IgD-negative memory B cell (primary cell): ENCODE measurements at regions not wholly inside any gene's neighbourhood (a gene's known extent, or its start where the extent isn't known, plus 50 kb on each side); places are given as distances from the start of the nearest gene placed in this dataset.

Source experiments
- H3K27ac Mint-ChIP-seq, 3 donors: one replicate each; pipeline ENCODE4 v1.8.0; 2020 to 2022; ENCODE audit warnings: mild to moderate bottlenecking in 3 of 3, mixed read lengths in 3 of 3, moderate library complexity in 1 of 3
- H3K27me3 Mint-ChIP-seq: one replicate; pipeline ENCODE4 v1.8.0; 2021; ENCODE audit warnings: mixed read lengths
- H3K36me3 Mint-ChIP-seq: one replicate; pipeline ENCODE4 v1.8.0; 2020; ENCODE audit warnings: mild to moderate bottlenecking, mixed read lengths
- H3K4me1 Mint-ChIP-seq, 3 donors: one replicate each; pipeline ENCODE4 v1.8.0; 2020 to 2022; ENCODE audit warnings: mixed read lengths in 3 of 3, mild to moderate bottlenecking in 1 of 3
- H3K4me3 Mint-ChIP-seq, 4 donors: one replicate each; pipeline ENCODE4 v1.8.0; 2020 to 2022; ENCODE audit warnings: mild to moderate bottlenecking in 4 of 4, mixed read lengths in 4 of 4, moderate library complexity in 3 of 4
- H3K9me3 Mint-ChIP-seq, 3 donors: one replicate each; pipeline ENCODE4 v1.8.0; 2020 to 2021; ENCODE audit warnings: mixed read lengths in 3 of 3, mild to moderate bottlenecking in 1 of 3

DNA sequence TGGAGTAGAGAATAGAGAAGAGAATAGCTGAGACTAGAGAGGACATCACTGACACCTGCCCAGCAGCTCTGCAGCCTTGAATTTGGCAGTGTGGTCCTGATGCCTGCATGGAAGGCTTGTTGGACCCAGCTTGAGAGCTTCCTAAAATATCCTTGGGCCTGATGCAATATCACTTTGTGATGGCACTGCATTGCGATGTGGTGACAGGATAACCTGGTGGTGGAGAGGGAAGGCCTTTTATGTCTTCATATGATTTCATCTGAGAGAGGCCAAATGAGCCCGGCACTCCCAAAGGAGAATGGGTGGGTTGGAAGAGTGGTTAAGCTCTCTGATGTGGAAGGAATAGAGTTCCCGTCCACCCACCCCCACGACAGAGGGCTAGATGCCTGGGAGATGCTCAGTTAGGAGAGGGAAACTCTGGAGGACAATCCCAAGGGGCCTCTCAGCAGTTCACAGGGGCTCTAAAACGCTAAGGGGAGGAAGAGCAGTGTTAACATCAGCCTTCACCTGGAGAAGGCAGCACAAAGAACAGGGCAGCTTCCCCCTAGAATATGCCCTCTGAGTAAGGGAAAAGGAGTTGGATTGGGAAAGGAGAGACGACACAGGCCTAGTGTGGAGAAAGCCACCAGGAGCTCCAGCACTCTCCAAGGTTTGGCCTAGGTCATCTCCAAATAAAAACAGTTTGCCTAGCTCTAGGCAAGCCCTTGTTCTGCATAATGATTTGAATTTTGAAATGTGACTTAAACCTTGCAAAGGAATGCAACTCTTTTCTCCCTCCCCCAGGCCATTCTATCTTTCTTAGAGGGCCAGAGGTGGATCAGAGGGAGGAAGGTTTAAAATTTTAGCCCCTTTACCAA is 99.8 kb upstream of the SSBP2 start:
- Mint-ChIP-seq H3K4me3 (peak overlapping the region; percentile 27 to 99 (median 92)), H3K36me3 (peaks cover 2% of the 10 kb centered on the region), H3K27me3 (no peaks in the 10 kb centered on the region), H3K9me3 (no peaks in the 10 kb centered on the region), H3K4me1 (peaks cover 22 to 23% (median 22%) of the 10 kb centered on the region in 3 donors), H3K27ac (peak overlapping the region in 1 of 3 donors; percentile 47)

DNA sequence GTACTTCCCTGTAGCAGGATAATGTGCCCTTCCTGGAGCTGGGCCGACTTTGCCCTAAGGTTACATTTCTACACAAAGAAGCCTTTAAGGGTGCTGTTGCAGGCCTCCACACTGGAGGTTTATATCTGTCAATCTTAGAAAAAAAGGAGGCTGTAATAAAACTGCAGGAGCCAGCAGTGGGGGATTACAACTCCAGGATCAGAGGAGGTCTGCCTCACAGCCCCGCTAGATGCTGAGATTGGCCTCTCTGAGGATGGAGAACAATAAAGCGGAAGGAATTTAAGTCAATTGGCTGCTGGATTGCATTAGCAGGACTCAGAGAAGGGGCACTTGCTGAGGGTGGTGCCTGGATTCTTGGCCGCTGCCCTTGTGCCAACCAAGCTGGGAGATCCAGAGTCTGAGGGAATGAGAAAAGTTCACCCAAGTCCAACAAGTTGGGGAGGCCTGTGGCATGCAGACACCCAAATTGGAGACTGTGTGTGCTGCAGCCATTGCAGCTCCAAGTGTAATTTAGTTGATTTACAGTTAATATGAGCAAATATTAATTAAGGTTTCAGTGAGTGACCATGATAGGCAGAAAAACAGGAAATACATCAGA is 99.0 kb upstream of the SSBP2 start:
- no peaks in the 10 kb centered on the region for H3K27me3 Mint-ChIP-seq
- H3K4me1 Mint-ChIP-seq = peaks cover 18 to 22% (median 20%) of the 10 kb centered on the region in 3 donors
- H3K36me3 Mint-ChIP-seq = peaks cover 2% of the 10 kb centered on the region
- H3K27ac Mint-ChIP-seq = peak overlapping the region in 2 of 3 donors; percentile 2 to 32
- H3K4me3 Mint-ChIP-seq = peak overlapping the region in 1 of 4 donors; percentile 89
- no peaks in the 10 kb centered on the region for H3K9me3 Mint-ChIP-seq

DNA sequence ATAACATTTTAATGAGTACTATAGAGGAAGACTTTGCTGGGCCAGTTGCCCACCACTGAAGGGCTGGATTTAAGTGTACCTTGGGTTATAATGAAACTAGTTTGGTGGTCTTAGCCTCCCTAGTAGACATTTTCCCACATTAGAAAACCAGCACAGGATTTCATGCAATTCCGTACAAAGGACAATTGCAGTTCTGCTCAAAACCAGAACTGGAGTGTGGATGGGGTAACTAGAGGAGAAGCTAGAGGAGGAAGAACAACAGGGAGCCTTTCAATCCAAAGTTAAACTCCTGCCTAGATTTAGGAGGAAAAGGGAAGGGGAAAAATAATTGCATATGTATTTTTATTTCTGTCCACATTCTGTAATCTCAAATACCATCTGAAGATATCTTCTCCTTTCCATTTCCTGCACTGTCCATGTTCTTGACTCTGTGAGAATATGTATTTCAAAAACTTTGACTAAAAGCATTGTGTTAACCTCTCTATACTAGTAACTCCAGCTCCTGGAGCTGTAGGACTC is 97.5 kb upstream of the SSBP2 start:
- Mint-ChIP-seq H3K4me3 (no peak overlapping the region), H3K27me3 (no peaks in the 10 kb centered on the region)

DNA sequence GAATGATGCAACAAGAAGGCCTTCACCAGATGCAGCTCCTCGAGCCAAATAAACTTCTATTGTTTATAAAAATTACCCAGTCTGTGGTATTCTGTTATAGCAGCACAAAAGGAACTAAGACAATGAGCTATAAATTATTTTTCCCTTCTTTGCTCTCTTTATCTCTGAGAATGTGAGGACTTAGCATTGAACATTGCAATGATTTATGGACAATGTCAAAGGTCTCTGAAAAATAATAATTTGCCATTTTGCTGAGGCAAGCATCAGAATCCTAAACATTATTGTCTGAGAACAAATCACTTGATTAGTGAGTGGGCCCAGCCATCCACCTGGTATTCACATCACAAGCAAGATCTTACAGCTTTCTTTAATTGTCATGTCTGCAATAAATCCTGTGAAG is 95.4 kb upstream of the SSBP2 start:
- no peaks in the 10 kb centered on the region for H3K27me3 Mint-ChIP-seq
- no peaks in the 10 kb centered on the region for H3K36me3 Mint-ChIP-seq
- H3K9me3 Mint-ChIP-seq = no peaks in the 10 kb centered on the region
- no peak overlapping the region for H3K4me3 Mint-ChIP-seq
- H3K27ac Mint-ChIP-seq = no peak overlapping the region
- peaks cover 2 to 10% (median 5%) of the 10 kb centered on the region in 3 donors for H3K4me1 Mint-ChIP-seq

More for the DNA sequence above, 97.5 kb upstream of the SSBP2 start:
- Mint-ChIP-seq H3K27ac (no peak overlapping the region), H3K9me3 (no peaks in the 10 kb centered on the region), H3K4me1 (peaks cover 15 to 17% (median 16%) of the 10 kb centered on the region in 3 donors), H3K36me3 (peaks cover 2% of the 10 kb centered on the region)

DNA sequence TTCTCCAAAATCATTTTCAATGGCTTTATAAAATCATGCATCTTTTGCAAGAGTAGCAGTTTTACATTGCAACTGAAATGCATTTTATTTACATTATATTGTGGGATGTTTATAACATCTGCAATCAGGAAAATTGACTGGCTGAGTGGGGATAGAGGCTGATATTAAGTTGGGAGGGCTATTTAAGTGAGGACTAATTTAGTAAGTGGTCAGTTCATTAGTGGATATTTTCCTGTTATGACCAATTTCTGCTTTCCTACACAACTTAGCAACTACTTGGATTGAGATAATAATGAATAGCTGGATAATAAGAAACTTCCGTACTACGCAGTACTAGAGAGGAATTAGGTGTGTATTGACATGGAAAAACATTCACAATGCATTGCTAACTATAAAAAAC is 92.9 kb upstream of the SSBP2 start:
- no peaks in the 10 kb centered on the region for H3K9me3 Mint-ChIP-seq
- H3K27me3 Mint-ChIP-seq = no peaks in the 10 kb centered on the region
- no peak overlapping the region for H3K4me3 Mint-ChIP-seq
- no peak overlapping the region for H3K27ac Mint-ChIP-seq
- H3K36me3 Mint-ChIP-seq = no peaks in the 10 kb centered on the region
- no peaks in the 10 kb centered on the region for H3K4me1 Mint-ChIP-seq

DNA sequence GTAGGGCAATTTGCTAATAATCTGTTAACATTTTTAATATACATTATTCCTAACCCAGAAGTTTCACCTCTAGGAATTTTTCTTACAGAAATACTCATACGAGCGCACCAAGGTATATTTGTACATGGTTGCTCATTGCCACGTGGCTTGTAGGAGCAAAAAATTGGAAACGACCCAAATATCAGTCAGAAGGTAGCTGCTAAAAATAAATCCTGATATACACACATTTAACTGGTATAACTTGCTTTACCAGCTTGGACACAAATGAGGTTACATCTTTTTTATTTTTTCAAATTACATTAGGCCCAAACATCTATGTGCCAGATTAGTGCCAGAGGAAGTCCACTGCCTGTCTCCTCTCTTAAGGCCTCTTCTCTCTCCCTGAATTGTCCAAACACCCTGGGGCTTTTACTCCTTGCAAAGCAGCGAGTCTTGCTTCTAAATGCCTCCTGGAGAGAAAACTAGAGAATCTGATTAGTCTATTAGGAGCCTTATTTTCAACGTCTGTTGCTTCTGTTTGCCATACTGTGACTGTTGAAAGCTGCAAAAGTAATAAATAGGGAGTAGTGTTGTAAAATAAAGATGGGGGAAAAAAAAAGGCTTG is 92.0 kb upstream of the SSBP2 start:
- Mint-ChIP-seq H3K4me1 (peaks cover 0 to 5% (median 0%) of the 10 kb centered on the region in 3 donors), H3K27me3 (peaks cover 2% of the 10 kb centered on the region), H3K9me3 (no peaks in the 10 kb centered on the region), H3K4me3 (no peak overlapping the region), H3K36me3 (no peaks in the 10 kb centered on the region), H3K27ac (no peak overlapping the region)

DNA sequence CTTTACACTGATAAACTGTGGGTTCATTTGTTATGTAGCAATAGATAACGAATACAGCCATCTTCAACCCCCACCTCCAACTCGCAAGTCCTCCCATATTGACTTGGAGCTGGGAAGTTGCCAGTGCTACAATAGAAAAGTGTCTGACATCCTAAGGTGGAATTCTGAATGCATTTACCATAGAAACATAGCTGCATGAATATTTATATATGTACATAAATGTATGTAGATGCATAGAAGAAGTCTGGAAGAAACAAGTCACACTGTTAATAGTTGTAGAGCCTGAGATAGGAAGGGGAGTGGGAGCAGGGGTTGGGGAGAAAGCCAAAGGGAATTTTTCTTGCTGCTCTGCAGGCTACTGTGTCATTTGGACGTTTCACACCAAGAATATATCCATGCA is 88.1 kb upstream of the SSBP2 start:
- Mint-ChIP-seq H3K36me3 (no peaks in the 10 kb centered on the region), H3K9me3 (no peaks in the 10 kb centered on the region), H3K4me1 (peaks cover 0 to 5% (median 0%) of the 10 kb centered on the region in 3 donors), H3K4me3 (no peak overlapping the region), H3K27me3 (peaks cover 2% of the 10 kb centered on the region), H3K27ac (no peak overlapping the region)

DNA sequence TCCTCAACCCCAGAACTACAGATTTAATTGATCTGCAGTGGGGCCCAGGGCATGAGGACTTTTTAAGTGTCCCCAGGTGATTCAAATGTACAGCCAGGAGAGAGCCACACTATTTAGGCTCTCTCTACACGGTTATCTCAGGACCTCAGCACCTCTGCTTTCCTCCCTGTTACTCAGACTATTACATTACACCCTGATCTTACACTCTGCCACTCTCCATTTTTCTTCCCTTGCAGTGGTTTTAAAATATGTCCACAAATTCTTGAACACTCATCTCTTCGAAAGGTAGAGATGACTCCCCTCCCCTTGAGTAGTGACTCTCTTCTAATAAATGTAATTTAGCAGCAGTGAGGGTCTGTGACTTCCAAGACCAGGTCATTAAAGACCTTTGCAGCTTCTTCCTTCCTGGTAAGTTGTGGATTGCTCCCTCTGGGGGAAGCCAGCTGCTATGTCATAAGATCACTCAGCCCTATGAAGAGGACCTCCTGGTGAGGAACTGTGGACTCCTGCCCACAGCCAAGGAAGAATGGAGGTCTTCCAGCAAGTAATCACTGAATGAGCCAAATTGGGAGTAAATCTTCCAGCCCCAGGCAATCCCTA is 87.5 kb upstream of the SSBP2 start:
- Mint-ChIP-seq H3K27ac (no peak overlapping the region), H3K9me3 (peaks cover 0 to 2% (median 0%) of the 10 kb centered on the region in 3 donors), H3K36me3 (no peaks in the 10 kb centered on the region), H3K4me1 (peaks cover 0 to 5% (median 0%) of the 10 kb centered on the region in 3 donors), H3K4me3 (no peak overlapping the region), H3K27me3 (peaks cover 2% of the 10 kb centered on the region)

DNA sequence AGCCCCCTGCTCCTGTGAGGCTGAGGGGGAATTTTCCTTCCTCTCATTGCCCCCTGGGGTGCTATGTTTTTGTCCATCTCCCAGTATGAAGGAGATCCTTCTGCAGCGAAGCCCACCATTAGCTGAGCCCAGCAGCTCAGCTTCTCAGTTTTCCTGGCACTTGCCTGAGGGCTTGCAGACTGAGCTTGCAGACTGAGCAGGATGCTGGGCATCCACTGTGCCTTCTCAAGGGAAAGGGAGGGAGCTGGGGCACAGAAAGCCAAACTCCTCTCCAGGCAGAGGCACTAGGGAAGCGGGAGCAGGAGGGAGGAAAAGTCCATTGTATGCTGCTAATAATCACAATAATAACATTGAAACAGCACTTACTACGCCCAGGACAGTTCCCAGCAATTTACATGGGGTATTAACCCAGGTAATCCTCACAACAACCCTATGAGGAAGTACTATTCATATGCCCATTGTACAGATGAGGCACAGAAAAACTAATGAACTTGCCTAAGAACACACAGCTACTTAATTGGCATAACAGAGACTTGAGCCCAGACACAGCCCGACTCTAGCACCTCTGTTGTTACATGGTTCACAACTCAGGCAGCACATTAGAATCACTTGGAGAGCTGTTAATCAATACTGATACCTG is 86.9 kb upstream of the SSBP2 start:
- Mint-ChIP-seq H3K27ac (no peak overlapping the region), H3K27me3 (peaks cover 2% of the 10 kb centered on the region)

DNA sequence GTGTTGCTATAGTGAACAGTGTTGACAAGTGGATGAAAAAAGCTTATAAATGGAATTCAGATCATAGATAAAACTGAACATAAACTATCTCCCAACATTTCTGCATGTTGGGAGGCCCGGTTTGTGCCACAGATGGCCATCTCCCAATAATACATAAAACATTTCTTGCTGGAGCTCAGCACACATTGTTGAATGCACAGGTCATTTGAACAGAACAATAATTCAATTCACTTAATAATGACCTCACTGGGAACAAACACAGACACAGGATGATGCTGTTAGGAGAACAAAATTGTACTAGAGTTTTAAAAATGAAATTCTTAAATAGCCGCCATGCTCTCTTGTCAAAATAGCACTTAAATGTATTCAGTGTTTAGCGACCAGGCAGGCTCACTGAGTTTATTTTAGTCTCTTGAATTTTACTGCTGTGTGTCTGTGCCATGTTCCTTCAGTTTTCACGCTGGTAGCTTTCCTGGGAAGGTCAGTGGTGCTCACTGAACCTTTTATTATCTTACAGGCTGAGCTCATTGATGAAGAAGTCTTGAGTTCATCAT is 85.0 kb upstream of the SSBP2 start:
- Mint-ChIP-seq H3K4me1 (peaks cover 0 to 5% (median 0%) of the 10 kb centered on the region in 3 donors), H3K27ac (no peak overlapping the region)

More for the DNA sequence above, 86.9 kb upstream of the SSBP2 start:
- Mint-ChIP-seq H3K4me3 (no peak overlapping the region), H3K4me1 (peaks cover 0 to 5% (median 0%) of the 10 kb centered on the region in 3 donors), H3K9me3 (peaks cover 0 to 2% (median 0%) of the 10 kb centered on the region in 3 donors), H3K36me3 (no peaks in the 10 kb centered on the region)

DNA sequence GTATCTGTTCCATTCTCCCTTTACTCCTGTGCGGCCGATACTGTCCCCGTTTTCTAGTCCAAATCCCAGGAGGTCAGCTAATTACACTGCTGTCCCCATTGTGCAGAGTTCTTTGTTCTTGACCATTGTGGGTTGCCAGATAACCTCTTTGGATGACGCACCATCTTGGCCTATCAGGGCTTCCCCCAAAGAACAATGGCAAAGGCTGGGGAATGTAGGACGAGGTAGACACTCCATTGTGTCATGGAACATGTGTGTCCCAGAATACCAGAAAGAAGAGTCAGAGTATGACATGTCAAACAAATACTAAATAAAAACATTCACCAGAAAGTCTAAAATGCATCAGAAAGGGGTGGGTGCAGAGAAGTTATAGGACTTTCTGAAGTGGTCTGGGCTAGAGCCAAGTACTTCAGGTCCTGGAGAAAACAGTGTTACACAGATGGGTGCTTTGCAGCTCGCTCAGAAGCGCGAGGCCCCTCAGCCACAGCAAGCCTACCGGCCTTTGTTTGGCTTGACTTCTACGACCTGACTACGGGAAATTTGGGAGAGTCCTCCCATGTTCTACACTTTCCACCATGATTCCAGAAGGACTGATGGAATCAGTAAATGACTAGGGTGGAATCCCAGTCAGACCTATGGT is 83.2 kb upstream of the SSBP2 start:
- peaks cover 2% of the 10 kb centered on the region for H3K27me3 Mint-ChIP-seq
- H3K36me3 Mint-ChIP-seq = no peaks in the 10 kb centered on the region
- peaks cover 0 to 2% (median 0%) of the 10 kb centered on the region in 3 donors for H3K9me3 Mint-ChIP-seq
- no peak overlapping the region for H3K4me3 Mint-ChIP-seq
- H3K27ac Mint-ChIP-seq = no peak overlapping the region
- H3K4me1 Mint-ChIP-seq = peaks cover 4 to 12% (median 6%) of the 10 kb centered on the region in 3 donors

More for the DNA sequence above, 85.0 kb upstream of the SSBP2 start:
- peaks cover 0 to 2% (median 0%) of the 10 kb centered on the region in 3 donors for H3K9me3 Mint-ChIP-seq
- no peaks in the 10 kb centered on the region for H3K36me3 Mint-ChIP-seq
- no peak overlapping the region for H3K4me3 Mint-ChIP-seq
- peaks cover 2% of the 10 kb centered on the region for H3K27me3 Mint-ChIP-seq

DNA sequence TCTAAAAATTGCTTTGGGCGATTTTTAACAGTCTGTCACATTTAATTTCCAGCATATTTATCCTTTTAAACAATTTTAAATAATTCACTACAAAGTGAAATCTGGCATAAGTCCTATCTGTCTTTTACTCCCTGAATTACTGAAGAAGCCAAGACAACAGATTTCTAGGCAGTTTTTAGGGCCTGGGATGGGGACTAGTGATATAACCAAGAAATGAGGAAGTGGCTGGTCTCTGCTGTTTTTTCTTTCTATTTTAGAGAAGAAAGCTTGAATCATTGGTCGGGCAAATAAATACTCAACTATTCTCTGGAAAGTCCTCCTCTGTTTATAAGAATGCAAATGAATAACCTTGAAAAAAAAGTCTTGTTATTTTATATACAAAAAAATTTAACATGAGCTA is 79.7 kb upstream of the SSBP2 start:
- Mint-ChIP-seq H3K9me3 (peaks cover 0 to 2% (median 0%) of the 10 kb centered on the region in 3 donors), H3K4me3 (no peak overlapping the region), H3K27ac (no peak overlapping the region), H3K36me3 (no peaks in the 10 kb centered on the region), H3K4me1 (peaks cover 4 to 6% (median 6%) of the 10 kb centered on the region in 3 donors), H3K27me3 (no peaks in the 10 kb centered on the region)

DNA sequence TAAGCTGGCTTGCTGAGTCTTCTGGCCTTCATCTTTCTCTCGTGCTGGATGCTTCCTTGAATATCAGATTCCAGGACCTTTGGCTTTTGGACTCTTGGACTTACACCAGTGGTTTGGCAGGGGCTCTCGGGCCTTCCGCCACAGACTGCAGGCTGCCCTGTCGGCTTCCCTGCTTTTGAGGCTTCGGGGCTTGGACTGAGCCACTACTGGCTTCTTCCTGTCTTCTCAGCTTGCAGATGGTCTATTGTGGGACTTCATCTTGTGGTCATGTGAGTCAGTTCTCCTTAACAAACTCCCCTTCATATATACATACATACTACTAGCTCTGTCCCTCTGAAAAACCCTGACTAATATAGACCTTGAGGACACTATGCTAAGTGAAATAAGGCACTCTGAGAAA is 78.3 kb upstream of the SSBP2 start:
- H3K36me3 Mint-ChIP-seq = no peaks in the 10 kb centered on the region

DNA sequence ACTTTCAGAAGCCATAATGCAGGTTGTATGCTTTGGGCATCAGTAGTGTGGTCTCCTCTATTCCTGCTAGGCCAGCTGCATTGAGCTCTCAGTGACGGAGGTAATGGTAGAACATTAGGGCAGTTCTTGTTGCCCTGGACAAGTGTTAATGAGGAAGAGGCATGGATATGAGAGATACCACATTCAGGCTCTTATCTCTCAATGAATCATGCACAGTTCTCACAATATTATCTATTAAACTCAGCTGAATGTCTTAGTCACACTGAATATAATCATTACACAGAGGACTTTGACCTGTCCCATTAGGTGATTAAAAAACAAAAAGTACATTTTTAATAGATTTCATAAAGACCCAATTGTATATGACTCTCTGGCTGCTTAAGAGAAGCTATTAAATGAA is 76.6 kb upstream of the SSBP2 start:
- Mint-ChIP-seq H3K27ac (no peak overlapping the region), H3K9me3 (no peaks in the 10 kb centered on the region), H3K4me3 (no peak overlapping the region), H3K36me3 (no peaks in the 10 kb centered on the region), H3K27me3 (no peaks in the 10 kb centered on the region), H3K4me1 (peaks cover 4 to 6% (median 6%) of the 10 kb centered on the region in 3 donors)

More for the DNA sequence above, 78.3 kb upstream of the SSBP2 start:
- Mint-ChIP-seq H3K4me3 (no peak overlapping the region), H3K4me1 (peaks cover 4 to 6% (median 6%) of the 10 kb centered on the region in 3 donors), H3K27ac (no peak overlapping the region), H3K27me3 (no peaks in the 10 kb centered on the region), H3K9me3 (peaks cover 0 to 2% (median 0%) of the 10 kb centered on the region in 3 donors)
